HT-29 (cell line): ENCODE measurements at regions not wholly inside any gene's neighbourhood (a gene's known extent, or its start where the extent isn't known, plus 50 kb on each side); places are given as distances from the start of the nearest gene placed in this dataset.
A peak's percentile ranks its signal among the peaks of the same experiment; 100 is the strongest.
"Not testable (repeated sequence)": the region's sequence is repeated elsewhere in the genome, so short reads cannot be mapped to it uniquely, and the experiment has no call there.

Experiments
- DNase-seq: peaks from one replicate; pipeline ENCODE4 v3.0.0-alpha.2; 2015; ENCODE audit warnings: low spot score

DNA sequence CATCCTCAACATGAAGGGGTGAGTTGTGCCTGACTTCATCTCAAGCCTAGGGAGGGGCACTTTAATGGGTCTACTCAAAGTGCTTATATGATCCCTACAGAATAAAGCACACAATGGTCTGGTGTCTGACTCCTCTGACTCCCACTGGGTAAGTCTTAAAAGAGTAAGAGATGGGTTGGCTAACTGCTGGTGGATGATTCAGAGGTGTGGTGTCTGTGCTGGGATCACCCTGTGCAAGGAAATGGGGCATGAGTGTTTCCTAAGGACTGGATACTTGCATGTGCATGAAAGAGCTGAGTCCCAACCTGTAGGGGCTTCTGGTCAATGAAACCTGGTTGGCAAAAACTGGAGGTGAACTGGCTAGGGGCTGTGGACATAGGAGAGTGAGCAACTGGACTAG lies 158.8 kb downstream of the IL20RB start:
- no peak for DNase-seq

DNA sequence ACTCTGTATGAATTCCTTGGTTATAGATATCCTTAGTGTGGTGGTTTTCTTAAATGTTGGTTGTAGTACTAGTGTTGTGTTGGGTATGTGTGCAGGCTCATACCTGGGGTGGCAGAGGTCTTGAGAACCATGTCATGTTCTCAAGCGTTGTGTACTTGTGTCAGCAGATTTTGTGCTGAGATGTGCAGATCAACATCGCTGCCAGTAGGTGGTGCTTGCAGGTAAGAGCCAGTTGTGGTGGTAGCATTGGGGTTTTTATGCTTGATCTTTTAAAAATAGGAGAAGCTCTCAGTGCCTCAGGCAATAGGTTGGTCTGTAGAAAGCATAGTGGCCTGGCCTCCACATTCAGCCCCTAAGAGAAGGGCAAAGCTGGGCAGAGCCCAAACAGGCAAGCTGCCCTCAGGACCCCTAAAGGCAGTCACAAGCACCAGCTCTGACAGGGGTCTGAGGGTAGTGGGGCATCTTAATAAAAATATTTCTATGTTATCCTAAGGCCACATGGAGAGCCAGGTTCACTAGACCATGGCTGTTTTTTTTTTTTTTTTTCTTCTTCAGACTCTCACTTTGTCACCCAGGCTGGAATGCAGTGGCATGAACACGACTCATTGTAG lies 164.0 kb downstream of the IL20RB start:
- peak; percentile 47 for DNase-seq

- DNase-seq, result no peak
Observed at GRCh38 chr3:137131081-137131480, 173.3 kb downstream of the IL20RB start.

- DNase-seq, result no peak
Observed at GRCh38 chr3:137134431-137134830, 176.6 kb downstream of the IL20RB start.

- no peak for DNase-seq
Observed at GRCh38 chr3:137148406-137148805, 190.6 kb downstream of the IL20RB start.

DNA sequence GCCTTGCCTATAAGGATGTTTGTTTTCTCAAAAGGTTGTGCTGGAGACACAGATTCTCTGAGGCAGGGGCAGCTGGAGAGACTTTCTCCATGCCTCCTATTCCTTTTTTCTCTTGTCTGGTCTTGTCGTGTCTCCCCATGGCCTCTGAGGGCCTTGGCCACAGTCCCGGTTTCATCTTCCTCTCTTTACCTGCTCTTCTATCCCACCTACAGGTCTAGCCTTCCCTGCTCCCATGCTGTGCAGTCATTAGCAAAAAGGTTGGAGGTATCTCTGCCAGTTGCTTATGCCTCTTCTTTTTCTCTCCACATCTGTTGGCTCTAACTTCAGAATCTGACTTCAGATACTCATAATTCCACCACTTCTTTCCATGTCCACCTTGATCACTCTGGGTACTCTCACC lies 191.1 kb downstream of the IL20RB start:
- no peak for DNase-seq

DNA sequence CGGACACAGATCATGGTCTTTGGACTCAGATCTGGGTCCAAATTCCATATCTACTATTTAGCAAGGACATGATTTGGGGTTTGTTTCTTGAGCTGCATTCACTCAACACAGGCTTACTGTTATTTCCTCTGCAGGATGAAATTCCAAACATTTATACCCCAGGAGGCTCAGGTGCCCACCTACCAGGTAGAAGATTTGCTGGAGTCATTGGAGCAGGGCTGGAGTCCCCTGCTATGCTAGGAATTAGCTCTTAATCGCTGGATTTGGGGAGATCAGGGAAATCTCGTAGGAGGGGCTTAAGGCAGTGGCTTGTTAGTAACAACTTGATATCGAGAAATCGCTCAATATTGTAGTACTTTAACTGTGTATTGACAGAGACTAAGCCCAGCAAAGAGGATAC lies 193.0 kb downstream of the IL20RB start:
- DNase-seq, result no peak

DNA sequence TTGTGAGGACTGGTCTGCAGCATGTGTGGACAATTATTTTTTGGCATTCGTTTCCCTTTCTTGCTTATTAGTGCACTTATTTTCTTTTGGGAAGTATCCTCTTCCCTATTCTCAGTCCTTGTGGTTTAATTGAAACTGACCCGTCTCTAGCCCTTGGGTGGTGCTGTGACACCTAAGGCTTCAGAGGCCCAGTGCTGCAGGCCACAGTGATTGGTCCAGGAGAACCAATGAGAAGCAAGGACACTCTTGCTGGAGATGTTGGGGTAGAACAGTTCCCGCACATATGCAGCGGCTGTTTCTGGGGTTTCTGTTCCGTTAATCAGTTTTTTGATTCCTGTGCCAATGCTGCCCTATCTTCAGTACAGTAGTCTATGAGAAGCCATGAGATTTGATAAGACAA lies 195.3 kb downstream of the IL20RB start:
- not testable (repeated sequence) for DNase-seq

GRCh38 chr3:137163241-137163871 lies 205.6 kb downstream of the IL20RB start:
- DNase-seq, result no peak

- no peak for DNase-seq
Observed at GRCh38 chr3:137163958-137164357, 206.2 kb downstream of the IL20RB start.

- DNase-seq, result peak; percentile 5
Observed at GRCh38 chr3:137165117-137165806, 207.5 kb downstream of the IL20RB start.

GRCh38 chr3:137171834-137172603 lies 214.2 kb downstream of the IL20RB start:
- DNase-seq, result no peak

DNA sequence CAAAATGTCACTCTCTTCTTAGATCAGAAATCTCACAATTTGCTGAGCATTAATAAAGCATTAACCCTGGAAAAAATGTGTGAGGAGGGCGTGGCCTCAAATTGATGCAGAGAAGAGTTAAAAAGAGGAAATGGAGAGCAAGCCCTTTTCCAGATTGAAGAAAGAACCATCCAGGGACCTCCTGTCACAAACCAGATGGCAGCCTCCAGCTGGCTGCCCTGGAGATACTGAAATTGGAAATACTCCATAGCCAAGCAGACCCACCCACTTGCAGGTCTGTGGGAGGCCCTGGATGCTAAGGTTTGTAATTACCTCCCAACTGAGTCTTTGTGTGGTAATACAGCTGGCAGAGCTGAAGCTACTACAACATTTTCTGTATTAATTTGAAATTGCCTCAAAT lies 214.9 kb downstream of the IL20RB start:
- DNase-seq, result no peak

DNA sequence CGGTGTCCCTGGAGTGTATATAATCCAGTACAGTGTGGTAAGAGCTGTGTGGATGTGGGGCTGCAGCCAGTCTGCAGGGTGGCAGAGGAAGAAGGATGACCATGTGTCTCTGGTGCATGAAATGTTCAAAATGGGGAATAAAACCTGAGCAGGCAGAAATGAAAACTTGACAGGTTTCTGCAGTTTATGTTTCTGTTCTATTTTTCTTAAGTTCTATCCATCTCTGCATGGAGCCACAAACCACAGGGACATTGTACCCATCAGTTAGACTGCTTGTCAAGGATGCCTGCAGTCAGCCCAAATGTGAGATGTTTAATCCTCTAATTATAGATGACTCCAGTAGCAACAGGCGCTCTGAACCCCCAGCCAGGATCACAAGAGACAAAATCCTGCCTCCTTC lies 216.7 kb downstream of the IL20RB start:
- DNase-seq, result no peak

- DNase-seq, result no peak
Observed at GRCh38 chr3:137180220-137180619, 222.4 kb downstream of the IL20RB start.

DNA sequence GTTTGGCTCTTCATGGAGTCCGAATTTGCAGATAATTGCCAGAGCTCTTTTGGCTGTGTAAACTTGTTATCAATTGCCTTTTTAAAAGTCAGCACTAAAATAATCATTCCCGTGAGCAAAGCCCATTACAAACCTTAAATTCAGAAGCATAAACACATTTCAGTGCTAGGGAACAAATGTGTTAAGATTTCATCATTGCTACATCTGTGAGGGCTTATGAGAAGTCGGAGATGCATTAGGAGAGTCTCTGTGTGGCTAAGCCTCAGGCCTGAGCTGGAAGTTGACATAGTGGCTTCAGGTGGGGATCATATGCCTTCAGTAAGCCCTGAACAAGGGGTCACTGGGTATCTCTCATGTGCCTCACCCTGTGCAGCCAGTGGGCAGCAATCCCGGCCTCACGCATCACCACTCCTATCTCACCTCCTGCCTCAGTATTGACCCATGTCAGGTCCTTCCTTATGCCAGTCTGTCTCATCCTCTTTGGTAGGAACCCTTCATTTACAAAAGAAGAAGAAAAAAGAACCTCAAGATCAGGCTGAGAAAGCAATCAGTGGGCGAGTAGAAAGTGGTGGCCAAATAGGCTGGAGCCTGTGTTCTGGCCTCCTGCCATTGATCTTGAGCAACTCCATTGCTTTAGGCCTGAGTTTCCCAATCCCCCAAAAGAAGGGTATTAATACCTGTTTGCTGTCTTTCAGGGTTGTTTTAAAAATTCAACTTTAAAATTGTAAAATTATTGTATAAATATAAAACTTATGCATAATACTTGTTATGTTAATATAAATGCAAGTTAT lies 233.5 kb downstream of the IL20RB start:
- DNase-seq, result no peak

- DNase-seq, result no peak
Observed at GRCh38 chr3:137191951-137192350, 234.2 kb downstream of the IL20RB start.

GRCh38 chr3:137194301-137194700 lies 236.5 kb downstream of the IL20RB start:
- no peak for DNase-seq

GRCh38 chr3:137198374-137198773 lies 240.6 kb downstream of the IL20RB start:
- not testable (repeated sequence) for DNase-seq

DNA sequence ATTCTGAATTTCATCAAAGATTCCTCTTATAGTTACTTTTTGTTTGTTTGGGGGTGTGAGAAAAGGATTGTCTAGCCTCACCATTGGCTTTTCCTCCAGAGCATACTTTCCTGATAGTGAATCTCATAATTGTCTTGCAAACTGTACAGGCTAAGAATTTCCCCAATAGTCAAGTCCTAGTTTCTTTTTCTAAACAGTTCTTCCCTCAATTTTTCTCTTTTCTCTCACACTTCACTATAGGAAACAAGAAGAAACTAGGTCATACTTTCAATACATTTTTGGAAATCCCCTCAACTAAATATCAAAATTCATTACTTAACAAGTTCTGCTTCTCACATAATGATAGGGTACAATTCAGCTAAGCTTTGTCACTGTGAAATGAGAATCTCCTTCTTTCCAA lies 241.9 kb downstream of the IL20RB start:
- DNase-seq, result no peak

DNA sequence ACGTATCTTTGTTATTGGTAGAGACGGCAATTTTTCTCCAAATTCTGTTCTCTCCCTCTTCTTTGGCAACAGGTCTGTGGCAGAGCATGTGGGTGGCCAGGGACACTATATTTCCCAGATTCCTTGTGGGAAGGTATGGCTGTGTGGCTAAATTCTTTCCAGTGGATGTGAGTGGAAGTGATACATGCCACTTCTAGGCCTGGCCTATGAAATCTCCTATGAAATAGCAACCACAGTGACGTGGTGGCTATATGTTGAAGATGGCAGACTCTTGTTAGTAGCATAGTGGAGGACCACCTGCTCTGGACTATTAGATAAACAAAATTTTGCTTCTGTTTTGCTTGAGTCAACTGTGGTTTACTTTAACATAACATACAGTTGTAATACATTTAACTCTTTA lies 243.3 kb downstream of the IL20RB start:
- DNase-seq, result no peak

DNA sequence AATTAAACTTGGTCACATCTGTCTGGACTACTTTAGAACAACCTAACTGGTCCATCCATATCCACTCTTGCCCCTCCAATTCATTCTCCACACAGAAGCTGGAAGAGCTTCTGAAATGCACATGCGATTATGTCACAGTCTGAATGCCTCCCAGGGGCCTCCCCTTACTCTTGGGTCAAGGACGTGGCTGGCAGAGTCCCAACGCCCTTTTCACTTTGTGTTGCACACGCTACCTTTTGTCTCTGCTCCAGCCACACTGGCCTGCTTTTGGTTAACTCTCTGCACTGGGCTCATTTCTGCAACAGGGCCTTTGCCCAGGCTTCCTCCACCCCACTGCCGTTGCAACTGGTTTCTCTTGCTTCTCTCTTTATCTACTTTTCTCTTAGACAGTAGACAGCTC lies 245.2 kb downstream of the IL20RB start:
- DNase-seq, result no peak
